ENCODE measurements at regions not wholly inside any gene's neighbourhood (a gene's known extent, or its start where the extent isn't known, plus 50 kb on each side); places are given as distances from the start of the nearest gene placed in this dataset.

DNA sequence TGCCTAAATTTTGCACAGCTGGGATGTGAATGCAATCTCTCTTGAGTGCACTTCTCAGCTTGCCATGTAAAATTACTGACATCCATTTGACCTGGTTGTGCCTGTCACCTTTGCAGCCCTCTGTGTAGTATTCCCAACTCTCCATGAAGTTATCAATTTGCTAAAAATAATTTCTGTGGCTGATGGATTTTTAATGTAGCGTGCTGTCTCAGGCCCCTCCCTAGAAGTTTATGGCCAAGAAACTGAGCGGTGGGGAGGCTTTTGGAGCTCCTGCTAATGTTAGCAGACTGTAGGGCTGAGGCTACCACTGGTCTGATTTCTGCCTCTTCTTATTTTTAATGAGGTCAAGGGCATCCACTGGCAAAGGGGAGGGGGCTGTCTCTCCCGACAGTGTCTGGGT is 577.0 kb upstream of the DPP6 start:
- peaks cover 7% of the 10 kb centered on the region for H3K9me3 Mint-ChIP-seq
- no peaks in the 10 kb centered on the region for H3K27me3 Mint-ChIP-seq
- ChIA-PET CTCF (no interaction called here), POLR2A (no interaction called here)
- DNase-seq (no peak), ATAC-seq (no peak)
- H3K4me3 Mint-ChIP-seq: no peak overlapping the region
- no peak overlapping the region for H3K27ac Mint-ChIP-seq
- H3K4me1 Mint-ChIP-seq (ENCODE audit: low read depth): no peaks in the 10 kb centered on the region
- intact Hi-C loops (cut with micrococcal nuclease): no loop called here
- no peaks in the 10 kb centered on the region for H3K36me3 Mint-ChIP-seq (ENCODE audit: low read depth)
- TF ChIP-seq, protein P1, sequence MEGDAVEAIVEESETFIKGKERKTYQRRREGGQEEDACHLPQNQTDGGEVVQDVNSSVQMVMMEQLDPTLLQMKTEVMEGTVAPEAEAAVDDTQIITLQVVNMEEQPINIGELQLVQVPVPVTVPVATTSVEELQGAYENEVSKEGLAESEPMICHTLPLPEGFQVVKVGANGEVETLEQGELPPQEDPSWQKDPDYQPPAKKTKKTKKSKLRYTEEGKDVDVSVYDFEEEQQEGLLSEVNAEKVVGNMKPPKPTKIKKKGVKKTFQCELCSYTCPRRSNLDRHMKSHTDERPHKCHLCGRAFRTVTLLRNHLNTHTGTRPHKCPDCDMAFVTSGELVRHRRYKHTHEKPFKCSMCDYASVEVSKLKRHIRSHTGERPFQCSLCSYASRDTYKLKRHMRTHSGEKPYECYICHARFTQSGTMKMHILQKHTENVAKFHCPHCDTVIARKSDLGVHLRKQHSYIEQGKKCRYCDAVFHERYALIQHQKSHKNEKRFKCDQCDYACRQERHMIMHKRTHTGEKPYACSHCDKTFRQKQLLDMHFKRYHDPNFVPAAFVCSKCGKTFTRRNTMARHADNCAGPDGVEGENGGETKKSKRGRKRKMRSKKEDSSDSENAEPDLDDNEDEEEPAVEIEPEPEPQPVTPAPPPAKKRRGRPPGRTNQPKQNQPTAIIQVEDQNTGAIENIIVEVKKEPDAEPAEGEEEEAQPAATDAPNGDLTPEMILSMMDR (IDR thresholded peaks at IDR 0.05): no peak

DNA sequence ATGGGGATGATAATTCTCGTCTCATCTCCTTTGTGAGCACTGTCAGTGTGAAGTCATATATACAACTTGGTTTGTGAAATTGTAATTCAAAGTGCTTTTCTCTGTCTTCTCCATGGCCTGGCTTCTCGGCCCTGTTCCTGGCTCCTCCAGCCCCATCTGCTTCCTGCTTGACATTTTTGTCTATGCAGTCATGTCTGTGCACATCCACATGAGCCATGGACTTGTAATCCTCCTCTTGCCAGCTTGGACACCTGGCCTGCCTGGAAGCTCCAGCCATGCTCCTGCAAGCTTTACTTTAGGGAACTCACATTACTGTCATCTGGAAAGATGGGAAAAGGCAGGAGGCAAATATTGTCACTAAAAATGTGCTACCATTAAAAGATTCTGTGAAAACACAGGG is 576.0 kb upstream of the DPP6 start:
- POLR2A ChIA-PET: no interaction called here
- TF ChIP-seq, protein P1 (IDR thresholded peaks at IDR 0.05): no peak

DNA sequence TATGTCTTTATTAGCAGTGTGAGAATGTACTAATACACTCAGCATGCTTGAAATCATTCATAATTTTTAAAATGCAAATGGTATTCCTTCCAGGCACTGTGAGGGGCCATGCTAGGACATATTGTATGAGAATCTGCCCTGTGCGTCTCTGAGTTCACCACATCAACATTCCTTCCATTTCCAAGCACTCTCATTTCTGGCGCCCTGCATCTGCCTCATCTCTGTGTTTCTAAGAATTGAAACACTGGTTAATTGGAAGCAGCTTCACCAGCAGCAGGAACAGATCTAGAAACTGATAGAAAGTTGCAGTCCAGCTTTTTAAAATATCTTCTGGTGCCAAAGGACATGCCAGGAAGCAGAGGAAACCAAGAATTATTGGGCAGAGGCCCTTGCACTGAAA is 555.9 kb upstream of the DPP6 start:
- TF ChIP-seq, protein P1 (IDR thresholded peaks at IDR 0.05): no peak
- CTCF ChIA-PET: interaction anchor here (1.1 kb wide), 1 partner anchor 8 kb away, joined by 3 read pairs; no protein-coding TSS in a partner anchor
- Mint-ChIP-seq H3K4me1 (ENCODE audit: low read depth) (no peaks in the 10 kb centered on the region), H3K36me3 (ENCODE audit: low read depth) (no peaks in the 10 kb centered on the region), H3K27ac (no peak overlapping the region), H3K27me3 (no peaks in the 10 kb centered on the region), H3K9me3 (peaks cover 8% of the 10 kb centered on the region), H3K4me3 (no peak overlapping the region)
- POLR2A ChIA-PET: no interaction called here
- no peak for DNase-seq
- no peak for ATAC-seq
- intact Hi-C loops (cut with micrococcal nuclease): no loop called here

More for the DNA sequence above, 576.0 kb upstream of the DPP6 start:
- CTCF ChIA-PET: no interaction called here
- no peak for ATAC-seq
- H3K36me3 Mint-ChIP-seq (ENCODE audit: low read depth): no peaks in the 10 kb centered on the region
- DNase-seq: no peak
- H3K27me3 Mint-ChIP-seq: no peaks in the 10 kb centered on the region
- H3K9me3 Mint-ChIP-seq: peaks cover 2% of the 10 kb centered on the region
- intact Hi-C loops (cut with micrococcal nuclease): no loop called here
- no peak overlapping the region for H3K4me3 Mint-ChIP-seq
- H3K27ac Mint-ChIP-seq: no peak overlapping the region
- H3K4me1 Mint-ChIP-seq (ENCODE audit: low read depth): no peaks in the 10 kb centered on the region

DNA sequence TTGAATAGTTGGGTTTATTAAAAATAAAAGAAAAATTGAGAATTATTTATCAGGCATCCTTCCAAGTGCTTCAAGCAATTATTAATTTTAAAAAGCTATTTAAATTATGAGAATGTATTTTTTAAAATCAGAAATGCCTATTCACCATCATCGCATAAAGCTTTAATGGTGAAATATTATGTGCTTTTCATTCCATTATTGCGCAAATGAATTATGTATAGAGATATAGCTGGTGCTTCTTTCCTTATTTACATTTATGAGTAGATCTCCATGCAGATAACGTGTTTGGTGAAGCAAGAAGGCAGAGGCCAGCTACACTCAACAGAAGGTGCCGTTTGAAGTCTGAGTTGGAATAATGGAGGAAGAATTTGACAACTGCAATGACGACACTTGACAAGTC is 549.1 kb upstream of the DPP6 start:
- ATAC-seq (no peak), DNase-seq (no peak)
- TF ChIP-seq, protein P1 (IDR thresholded peaks at IDR 0.05): no peak
- no peaks in the 10 kb centered on the region for H3K4me1 Mint-ChIP-seq (ENCODE audit: low read depth)
- H3K4me3 Mint-ChIP-seq: no peak overlapping the region
- intact Hi-C loops (cut with micrococcal nuclease): no loop called here
- H3K27ac Mint-ChIP-seq: no peak overlapping the region
- no peaks in the 10 kb centered on the region for H3K27me3 Mint-ChIP-seq
- ChIA-PET POLR2A (no interaction called here), CTCF (no interaction called here)
- peaks cover 9% of the 10 kb centered on the region for H3K9me3 Mint-ChIP-seq
- H3K36me3 Mint-ChIP-seq (ENCODE audit: low read depth): no peaks in the 10 kb centered on the region

DNA sequence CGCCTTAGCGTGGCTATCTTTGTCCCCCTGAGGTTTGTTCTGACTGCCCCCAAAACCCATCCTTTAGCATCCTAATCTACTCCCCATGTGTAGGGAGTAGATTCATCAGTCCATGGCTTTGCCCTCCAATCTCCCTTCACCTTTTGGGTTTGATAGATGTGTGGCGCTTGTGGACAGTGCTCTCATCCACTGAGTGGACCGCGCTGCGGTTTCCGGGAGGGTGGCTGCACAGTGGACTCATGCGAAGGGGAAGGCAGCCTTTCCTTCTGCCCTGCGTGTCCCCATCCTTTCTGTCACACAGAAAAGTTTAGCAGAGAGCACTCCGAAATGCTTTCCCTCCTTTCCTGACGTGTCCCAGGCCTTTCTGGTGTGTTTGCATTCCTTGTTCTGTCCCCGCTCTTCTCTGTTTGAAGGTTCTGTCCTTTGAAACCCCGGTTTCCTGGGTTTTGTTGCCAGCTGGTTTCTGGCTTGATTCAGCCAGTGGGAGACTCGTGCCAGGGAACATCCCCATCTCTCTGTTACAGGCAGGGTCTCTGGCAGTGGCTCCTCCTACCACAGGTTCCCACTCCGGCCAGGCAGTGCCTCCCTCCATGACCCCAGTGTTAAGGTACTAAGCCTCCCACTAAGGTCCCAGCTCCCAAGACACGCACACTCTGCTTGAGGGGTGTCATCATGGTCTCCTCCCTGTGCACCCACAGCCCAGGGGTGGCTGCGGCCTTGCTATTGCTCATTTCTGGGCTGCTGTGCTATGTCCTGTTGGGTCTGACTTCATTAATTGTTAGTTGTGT is 547.7 kb upstream of the DPP6 start:
- ATAC-seq: no peak
- H3K4me3 Mint-ChIP-seq: no peak overlapping the region
- no peak for DNase-seq
- H3K27ac Mint-ChIP-seq: no peak overlapping the region
- H3K9me3 Mint-ChIP-seq: peaks cover 8% of the 10 kb centered on the region
- no peaks in the 10 kb centered on the region for H3K36me3 Mint-ChIP-seq (ENCODE audit: low read depth)
- intact Hi-C loops (cut with micrococcal nuclease): no loop called here
- H3K27me3 Mint-ChIP-seq: no peaks in the 10 kb centered on the region
- CTCF ChIA-PET: no interaction called here
- TF ChIP-seq, protein P1 (IDR thresholded peaks at IDR 0.05): no peak
- H3K4me1 Mint-ChIP-seq (ENCODE audit: low read depth): no peaks in the 10 kb centered on the region
- POLR2A ChIA-PET: no interaction called here

All from activated CD8-positive, alpha-beta T cell treated with anti-CD3 and anti-CD28 coated beads for 36 hours (primary cell).